H1 (cell line): ENCODE measurements at regions not wholly inside any gene's neighbourhood (a gene's known extent, or its start where the extent isn't known, plus 50 kb on each side); places are given as distances from the start of the nearest gene placed in this dataset.

Experiments used
- CTCF ChIA-PET: fragments of 300-600 bp; sonication (Branson Sonifier 250); formaldehyde crosslinking; loops from one replicate; lab custom pipeline; 2021; ENCODE audit not compliant: partially characterized antibody; lab: Charles Lee
- POLR2A ChIA-PET: fragments of 300-600 bp; sonication (Branson Sonifier 250); formaldehyde crosslinking; loops from one replicate; lab custom pipeline; 2021; ENCODE audit warnings: inconsistent platforms; ENCODE audit not compliant: partially characterized antibody; lab: Charles Lee
- DNase-seq, 2 experiments: peaks; one replicate each; pipeline versions ENCODE4 v3.0.0 to v3.0.0-alpha.2; 2010 to 2022; ENCODE audit warnings: low spot score in 2 of 2, low read depth in 1 of 2, mixed read lengths in 1 of 2
- FAIRE-seq: peaks from 2 replicates; lab custom pipeline; 2011; peaks lifted over from hg19 to GRCh38; lab: Jason Lieb, UNC
- H2AFZ ChIP-seq: 2 replicates; pipeline ENCODE4 v1.8.1; 2012; ENCODE audit warnings: low read length, inconsistent platforms
- H2AK5ac ChIP-seq: 2 replicates; pipeline ENCODE4 v1.6.1; 2013; ENCODE audit warnings: low read depth, low read length
- H2BK120ac ChIP-seq: replicated peaks from 2 replicates; pipeline ENCODE3; 2013; ENCODE audit warnings: low read depth, low read length, inconsistent platforms
- H2BK12ac ChIP-seq: 2 replicates; pipeline ENCODE4 v1.6.1; 2013; ENCODE audit warnings: low read depth, low read length
- H2BK15ac ChIP-seq: 2 replicates; pipeline ENCODE4 v1.6.1; 2013; ENCODE audit warnings: low read length
- H2BK20ac ChIP-seq: 2 replicates; pipeline ENCODE4 v1.6.1; 2013; ENCODE audit warnings: low read length
- H2BK5ac ChIP-seq: 2 replicates; pipeline ENCODE4 v1.6.1; 2013; ENCODE audit warnings: low read depth, low read length
- H3K14ac ChIP-seq: 2 replicates; pipeline ENCODE4 v1.6.1; 2013; ENCODE audit warnings: inconsistent platforms; ENCODE audit not compliant: insufficient read length
- H3K18ac ChIP-seq: 2 replicates; pipeline ENCODE4 v1.6.1; 2013; ENCODE audit warnings: low read length; ENCODE audit errors: extremely low read depth
- H3K23ac ChIP-seq: 2 replicates; pipeline ENCODE4 v1.6.1; 2013; ENCODE audit warnings: inconsistent platforms; ENCODE audit not compliant: insufficient read length
- H3K23me2 ChIP-seq: 2 replicates; pipeline ENCODE4 v1.6.1; 2013; ENCODE audit warnings: low read depth, low read length
- H3K27ac ChIP-seq: 2 replicates; pipeline ENCODE4 v1.6.1; 2011; ENCODE audit warnings: low read depth, low read length, inconsistent platforms
- H3K27me3 ChIP-seq, 4 experiments: replicated peaks in 1 of 4; 1 replicate in 1 of 4; 2 replicates in 3 of 4; pipeline versions ENCODE4 v1.6.1 to v1.8.1; 2011 to 2013; ENCODE audit warnings: low read length in 3 of 4, mild to moderate bottlenecking in 3 of 4, inconsistent platforms in 2 of 4, mixed read lengths in 2 of 4, moderate library complexity in 1 of 4; ENCODE audit not compliant: control insufficient read depth in 3 of 4, insufficient read depth in 3 of 4; ENCODE audit errors: extremely low read depth in 1 of 4
- H3K36me3 ChIP-seq, 4 experiments: 2 replicates each; pipeline versions ENCODE4 v1.6.1 to v1.8.1; 2011 to 2013; ENCODE audit warnings: mild to moderate bottlenecking in 4 of 4, low read length in 3 of 4, moderate library complexity in 2 of 4, control low read depth in 1 of 4, inconsistent platforms in 1 of 4; ENCODE audit not compliant: insufficient read depth in 4 of 4, control insufficient read depth in 2 of 4
- H3K4ac ChIP-seq: replicated peaks from 2 replicates; pipeline ENCODE3; 2013; ENCODE audit warnings: low read length, low read depth, mixed read lengths, inconsistent platforms; ENCODE audit not compliant: insufficient read length
- H3K4me1 ChIP-seq, 4 experiments: replicated peaks in 1 of 4; 1 replicate in 1 of 4; 2 replicates in 3 of 4; pipeline versions ENCODE4 v1.6.1 to v1.8.1; 2011 to 2013; ENCODE audit warnings: low read length in 3 of 4, inconsistent platforms in 2 of 4, mixed read lengths in 1 of 4; ENCODE audit not compliant: insufficient read depth in 4 of 4, control insufficient read depth in 3 of 4
- H3K4me2 ChIP-seq, 2 experiments: 2 replicates each; pipeline versions ENCODE4 v1.6.1 to v1.8.1; 2011 to 2013; ENCODE audit warnings: low read depth in 2 of 2, low read length in 2 of 2, control low read depth in 1 of 2, inconsistent platforms in 1 of 2, mild to moderate bottlenecking in 1 of 2; ENCODE audit not compliant: insufficient read depth in 1 of 2
- H3K4me3 ChIP-seq, 4 experiments: fragments of 200-600, 300-600 bp in 1 of 4; sonication (generic), shearing (Covaris generic), sonication (Bioruptor Twin) in 1 of 4; 2 replicates each; pipeline versions ENCODE4 v1.5.1 to v1.8.1; 2011 to 2016; ENCODE audit warnings: low read length in 4 of 4, low read depth in 3 of 4, control low read depth in 2 of 4, inconsistent platforms in 2 of 4, mild to moderate bottlenecking in 2 of 4, mixed read lengths in 1 of 4, moderate library complexity in 1 of 4; ENCODE audit not compliant: insufficient read depth in 2 of 4; ENCODE audit errors: extremely low read depth in 1 of 4
- H3K56ac ChIP-seq: replicated peaks from 2 replicates; pipeline ENCODE3; 2013; ENCODE audit warnings: low read depth, mild to moderate bottlenecking, mixed read lengths, low read length, inconsistent platforms; ENCODE audit not compliant: insufficient read length
- H3K79me1 ChIP-seq: 2 replicates; pipeline ENCODE4 v1.6.1; 2013; ENCODE audit warnings: low read depth, low read length, control low read depth
- H3K79me2 ChIP-seq, 2 experiments: 2 replicates each; pipeline versions ENCODE4 v1.6.1 to v1.8.1; 2012 to 2013; ENCODE audit warnings: low read length in 2 of 2, mild to moderate bottlenecking in 2 of 2, inconsistent platforms in 1 of 2; ENCODE audit not compliant: insufficient read depth in 2 of 2, control insufficient read depth in 1 of 2
- H3K9ac ChIP-seq, 4 experiments: replicated peaks in 1 of 4; 1 replicate in 1 of 4; 2 replicates in 3 of 4; pipeline versions ENCODE4 v1.6.1 to v1.8.1; 2011 to 2013; ENCODE audit warnings: low read depth in 3 of 4, low read length in 3 of 4, control low read depth in 2 of 4, mild to moderate bottlenecking in 2 of 4, moderate library complexity in 2 of 4, inconsistent platforms in 1 of 4; ENCODE audit errors: extremely low read depth in 1 of 4
- H3K9me3 ChIP-seq, 2 experiments: 2 replicates each; pipeline versions ENCODE4 v1.6.1 to v1.8.1; 2012 to 2013; ENCODE audit warnings: mild to moderate bottlenecking in 2 of 2, moderate library complexity in 2 of 2, control low read depth in 1 of 2, inconsistent platforms in 1 of 2, low read depth in 1 of 2, low read length in 1 of 2, mixed read lengths in 1 of 2; ENCODE audit not compliant: insufficient read depth in 2 of 2
- H4K20me1 ChIP-seq, 2 experiments: replicated peaks in 1 of 2; 2 replicates each; pipeline versions ENCODE3 to v1.8.1; 2011 to 2013; ENCODE audit warnings: inconsistent platforms in 2 of 2, low read length in 2 of 2, mild to moderate bottlenecking in 1 of 2; ENCODE audit not compliant: insufficient read depth in 2 of 2, control insufficient read depth in 1 of 2
- H4K5ac ChIP-seq: 2 replicates; pipeline ENCODE4 v1.6.1; 2013; ENCODE audit warnings: low read length, low read depth, mixed read lengths, inconsistent platforms; ENCODE audit not compliant: insufficient read length
- H4K8ac ChIP-seq: 2 replicates; pipeline ENCODE4 v1.8.0; 2013; ENCODE audit warnings: mild to moderate bottlenecking, moderate library complexity, low read length, inconsistent platforms; ENCODE audit not compliant: insufficient read depth; ENCODE audit errors: extremely low read depth
- H4K91ac ChIP-seq: replicated peaks from 2 replicates; pipeline ENCODE3; 2013; ENCODE audit warnings: low read length, mixed read lengths, inconsistent platforms; ENCODE audit not compliant: insufficient read length
- ATF3 ChIP-seq: IDR thresholded peaks from 2 replicates; pipeline ENCODE4 v1.6.1; 2011; ENCODE audit warnings: low read depth, mild to moderate bottlenecking, low read length; ENCODE audit not compliant: insufficient read depth
- FOSL1 ChIP-seq: IDR thresholded peaks from 2 replicates; pipeline ENCODE4 v1.6.1; 2011; ENCODE audit warnings: mild to moderate bottlenecking, low read depth, low read length, moderate library complexity; ENCODE audit not compliant: insufficient read depth
- GTF2F1 ChIP-seq: IDR thresholded peaks from 2 replicates; pipeline ENCODE4 v1.6.1; 2012; ENCODE audit warnings: low read depth, low read length, improper control_type of control experiment, borderline replicate concordance
- HDAC2 ChIP-seq, 2 experiments: fragments of 300-600 bp in 1 of 2; sonication (generic) in 1 of 2; IDR thresholded peaks; 2 replicates each; pipeline ENCODE4 v1.6.1; 2011 to 2012; ENCODE audit warnings: low read depth in 2 of 2, low read length in 2 of 2, mild to moderate bottlenecking in 2 of 2, moderate library complexity in 2 of 2, borderline replicate concordance in 1 of 2, inconsistent platforms in 1 of 2
- KDM5A ChIP-seq: fragments of 200-600 bp; IDR thresholded peaks from 2 replicates; pipeline ENCODE4 v1.7.1; 2012; ENCODE audit warnings: mild to moderate bottlenecking, low read length, inconsistent platforms, mixed read lengths
- MAFK ChIP-seq: IDR thresholded peaks from 2 replicates; pipeline ENCODE4 v1.6.1; 2012; ENCODE audit warnings: low read depth, mild to moderate bottlenecking, improper control_type of control experiment, low read length
- RAD21 ChIP-seq, 2 experiments: IDR thresholded peaks in 1 of 2; conservative IDR thresholded peaks in 1 of 2; 2 replicates each; pipeline ENCODE4 v1.6.1; 2011; ENCODE audit warnings: low read depth in 2 of 2, low read length in 2 of 2, improper control_type of control experiment in 1 of 2, inconsistent platforms in 1 of 2, mild to moderate bottlenecking in 1 of 2, moderate library complexity in 1 of 2
- SP1 ChIP-seq: IDR thresholded peaks from 2 replicates; pipeline ENCODE4 v1.6.1; 2011; ENCODE audit warnings: low read depth, low read length
- TCF12 ChIP-seq: IDR thresholded peaks from 2 replicates; pipeline ENCODE4 v1.6.1; 2011; ENCODE audit warnings: low read depth, mild to moderate bottlenecking, low read length
- ZNF274 ChIP-seq: IDR thresholded peaks from 2 replicates; pipeline ENCODE4 v1.7.0; 2012; ENCODE audit warnings: low read length, borderline replicate concordance; ENCODE audit errors: extremely low read depth
- WGBS, 2 experiments: shearing (Covaris generic) in 1 of 2; methylation state at CpG; one replicate each; pipeline versions ENCODE4 v1.1.6 to v1.1.7; 2013 to 2015; ENCODE audit warnings: low lambda C conversion rate in 2 of 2, mixed read lengths in 2 of 2, inconsistent platforms in 1 of 2, low coverage in 1 of 2, missing lambda C conversion rate in 1 of 2; ENCODE audit not compliant: insufficient replicate concordance in 2 of 2, insufficient coverage in 1 of 2, insufficient read length in 1 of 2; ENCODE audit errors: extremely low coverage in 1 of 2, missing lambda C conversion rate in 1 of 2; 5-methylcytosine and 5-hydroxymethylcytosine counted together

- H2BK120ac ChIP-seq: no peak overlapping the region
- WGBS, 2 experiments: 92% methylated on average over 2 of the region's 2 CpGs; no CpG with 5 or more reads in 1 of the 2 experiments
Measured at GRCh38 chr17:5762191-5762590, 177.9 kb upstream of the NLRP1 start.

More at GRCh38 chr17:5762191-5762590, 177.9 kb upstream of the NLRP1 start:
- TF ChIP-seq FOSL1 (no peak), RAD21 (IDR thresholded peaks at IDR 0.05 in 1 of 2, conservative IDR thresholded peaks at IDR 0.05 in 1 of 2; ENCODE audit: low read depth in 2 of 2, low read length in 2 of 2) (no peak), TCF12 (no peak), KDM5A (no peak), ATF3 (no peak), HDAC2 (IDR thresholded peaks at IDR 0.05; ENCODE audit: borderline replicate concordance in 1 of 2, low read depth in 2 of 2, low read length in 2 of 2) (no peak), MAFK (no peak), GTF2F1 (no peak), SP1 (no peak), ZNF274 (no peak)
- TF ChIP-seq, all 59 proteins: peak for 0
- Histone ChIP-seq H2BK15ac (no peak overlapping the region), H3K79me2 (no peaks in the 10 kb centered on the region), H3K9me3 (no peaks in the 10 kb centered on the region), H3K27me3 (no peaks in the 10 kb centered on the region), H2AK5ac (no peak overlapping the region), H3K4ac (no peak overlapping the region), H3K4me1 (no peaks in the 10 kb centered on the region), H3K9ac (no peak overlapping the region), H2BK12ac (no peak overlapping the region), H3K14ac (no peak overlapping the region), H4K20me1 (no peaks in the 10 kb centered on the region), H2AFZ (no peak overlapping the region), H4K91ac (no peak overlapping the region), H3K36me3 (no peaks in the 10 kb centered on the region), H2BK5ac (no peak overlapping the region), H3K23me2 (no peaks in the 10 kb centered on the region), H4K8ac (no peak overlapping the region), H3K18ac (no peak overlapping the region), H3K27ac (no peak overlapping the region), H3K4me2 (no peak overlapping the region), H3K4me3 (no peak overlapping the region), H3K56ac (no peak overlapping the region), H3K23ac (no peak overlapping the region), H2BK20ac (no peak overlapping the region), H3K79me1 (no peaks in the 10 kb centered on the region), H4K5ac (no peak overlapping the region)
- FAIRE-seq (no peak), DNase-seq (no peak)
- ChIA-PET CTCF (interaction anchor here (0.7 to 2.7 kb wide), 6 partner anchors 10 to 421 kb away, joined by 3 to 12 read pairs (median 5); no protein-coding TSS in a partner anchor), POLR2A (interaction anchor here (0.6 kb wide), 1 partner anchor 63 kb away, joined by 4 read pairs; no protein-coding TSS in a partner anchor)
